Activated CD4-positive, alpha-beta memory T cell treated with anti-CD3 and anti-CD28 coated beads for 36 hours (primary cell): ENCODE measurements at regions not wholly inside any gene's neighbourhood (a gene's known extent, or its start where the extent isn't known, plus 50 kb on each side); places are given as distances from the start of the nearest gene placed in this dataset.
"Not testable (repeated sequence)": the region's sequence is repeated elsewhere in the genome, so short reads cannot be mapped to it uniquely, and the experiment has no call there.

Experiments used
- CTCF ChIA-PET: fragments of 350-600 bp; sonication (Branson Sonifier 250); formaldehyde crosslinking; loops from one replicate; lab custom pipeline; 2021; ENCODE audit warnings: antibody characterized with exemption, inconsistent platforms; lab: Charles Lee
- POLR2A ChIA-PET: fragments of 350-600 bp; sonication (Branson Sonifier 250); formaldehyde crosslinking; loops from one replicate; lab custom pipeline; 2021; ENCODE audit warnings: antibody characterized with exemption; lab: Charles Lee
- DNase-seq: peaks from one replicate; pipeline ENCODE4 v3.0.0-alpha.2; 2020
- H3K27ac Mint-ChIP-seq: one replicate; pipeline ENCODE4 v1.8.0; 2021; ENCODE audit warnings: mixed read lengths
- H3K27me3 Mint-ChIP-seq: one replicate; pipeline ENCODE4 v1.8.0; 2021; ENCODE audit warnings: mixed read lengths
- H3K36me3 Mint-ChIP-seq: one replicate; pipeline ENCODE4 v1.8.0; 2021; ENCODE audit warnings: mixed read lengths
- H3K4me1 Mint-ChIP-seq: one replicate; pipeline ENCODE4 v1.8.0; 2021; ENCODE audit warnings: low read depth, mixed read lengths
- H3K4me3 Mint-ChIP-seq: one replicate; pipeline ENCODE4 v1.8.0; 2021; ENCODE audit warnings: mild to moderate bottlenecking, mixed read lengths
- H3K9me3 Mint-ChIP-seq: one replicate; pipeline ENCODE4 v1.8.0; 2021; ENCODE audit warnings: mixed read lengths
- intact Hi-C: fragments of 100-400 bp; cut with micrococcal nuclease; formaldehyde crosslinking; loops from one replicate; pipeline ENCODE4 v1.15.1; 2023

GRCh38 chr2:155600296-155600695 is 732.2 kb downstream of the NR4A2 start:
- CTCF ChIA-PET, result no interaction called here
- H3K27ac Mint-ChIP-seq, result no peak overlapping the region
- no peaks in the 10 kb centered on the region for H3K4me1 Mint-ChIP-seq
- no peaks in the 10 kb centered on the region for H3K27me3 Mint-ChIP-seq
- no peaks in the 10 kb centered on the region for H3K36me3 Mint-ChIP-seq
- peaks cover 9% of the 10 kb centered on the region for H3K9me3 Mint-ChIP-seq
- no peak for DNase-seq
- POLR2A ChIA-PET, result no interaction called here
- no peak overlapping the region for H3K4me3 Mint-ChIP-seq
- intact Hi-C loops, result no loop called here

- POLR2A ChIA-PET, result no interaction called here
- CTCF ChIA-PET, result no interaction called here
- Mint-ChIP-seq H3K27me3 (no peaks in the 10 kb centered on the region), H3K4me3 (no peak overlapping the region), H3K4me1 (no peaks in the 10 kb centered on the region), H3K27ac (no peak overlapping the region), H3K36me3 (no peaks in the 10 kb centered on the region), H3K9me3 (peaks cover 8% of the 10 kb centered on the region)
- no peak for DNase-seq
- intact Hi-C loops, result no loop called here
Observed at GRCh38 chr2:155599834-155600233, 732.7 kb downstream of the NR4A2 start.

- Mint-ChIP-seq H3K27ac (no peak overlapping the region), H3K4me1 (no peaks in the 10 kb centered on the region), H3K27me3 (no peaks in the 10 kb centered on the region), H3K9me3 (peaks cover 2% of the 10 kb centered on the region), H3K4me3 (no peak overlapping the region), H3K36me3 (no peaks in the 10 kb centered on the region)
- ChIA-PET POLR2A (no interaction called here), CTCF (no interaction called here)
- intact Hi-C loops, result no loop called here
- DNase-seq, result no peak
Observed at GRCh38 chr2:155583674-155584195, 748.8 kb downstream of the NR4A2 start.

- Mint-ChIP-seq H3K9me3 (peaks cover 7% of the 10 kb centered on the region), H3K4me3 (no peak overlapping the region), H3K27me3 (no peaks in the 10 kb centered on the region), H3K36me3 (no peaks in the 10 kb centered on the region), H3K4me1 (no peaks in the 10 kb centered on the region), H3K27ac (no peak overlapping the region)
- DNase-seq, result no peak
- CTCF ChIA-PET, result no interaction called here
- intact Hi-C loops, result no loop called here
- POLR2A ChIA-PET, result no interaction called here
Observed at GRCh38 chr2:155574941-155575340, 757.6 kb downstream of the NR4A2 start.

GRCh38 chr2:155547571-155547970 is 785.0 kb downstream of the NR4A2 start:
- no peak for DNase-seq
- Mint-ChIP-seq H3K4me3 (no peak overlapping the region), H3K36me3 (no peaks in the 10 kb centered on the region), H3K27me3 (no peaks in the 10 kb centered on the region), H3K27ac (no peak overlapping the region), H3K9me3 (no peaks in the 10 kb centered on the region), H3K4me1 (peaks cover 3% of the 10 kb centered on the region)
- ChIA-PET POLR2A (no interaction called here), CTCF (no interaction called here)
- intact Hi-C loops, result no loop called here

- no peak for DNase-seq
- Mint-ChIP-seq H3K9me3 (no peaks in the 10 kb centered on the region), H3K27me3 (no peaks in the 10 kb centered on the region), H3K36me3 (no peaks in the 10 kb centered on the region), H3K27ac (no peak overlapping the region), H3K4me1 (peaks cover 3% of the 10 kb centered on the region), H3K4me3 (no peak overlapping the region)
- ChIA-PET POLR2A (no interaction called here), CTCF (no interaction called here)
- intact Hi-C loops, result no loop called here
Observed at GRCh38 chr2:155546721-155547555, 785.6 kb downstream of the NR4A2 start.

- DNase-seq, H3K9me3 Mint-ChIP-seq, H3K27ac Mint-ChIP-seq, intact Hi-C loops, H3K4me3 Mint-ChIP-seq, CTCF ChIA-PET, POLR2A ChIA-PET, H3K36me3 Mint-ChIP-seq, H3K4me1 Mint-ChIP-seq, H3K27me3 Mint-ChIP-seq: not testable (repeated sequence)
Observed at GRCh38 chr2:155539028-155539427, 793.5 kb downstream of the NR4A2 start.

- Mint-ChIP-seq H3K36me3 (no peaks in the 10 kb centered on the region), H3K4me3 (no peak overlapping the region), H3K4me1 (no peaks in the 10 kb centered on the region), H3K27ac (no peak overlapping the region), H3K27me3 (no peaks in the 10 kb centered on the region), H3K9me3 (no peaks in the 10 kb centered on the region)
- ChIA-PET POLR2A (no interaction called here), CTCF (no interaction called here)
- intact Hi-C loops, result no loop called here
- no peak for DNase-seq
Observed at GRCh38 chr2:155528034-155528433, 804.5 kb downstream of the NR4A2 start.

GRCh38 chr2:155525199-155525598 is 807.3 kb downstream of the NR4A2 start:
- Mint-ChIP-seq H3K9me3 (no peaks in the 10 kb centered on the region), H3K4me1 (no peaks in the 10 kb centered on the region), H3K27me3 (no peaks in the 10 kb centered on the region), H3K36me3 (no peaks in the 10 kb centered on the region), H3K4me3 (no peak overlapping the region), H3K27ac (no peak overlapping the region)
- POLR2A ChIA-PET, result no interaction called here
- CTCF ChIA-PET, result no interaction called here
- DNase-seq, result no peak
- intact Hi-C loops, result no loop called here

GRCh38 chr2:155519529-155520130 is 812.9 kb downstream of the NR4A2 start:
- POLR2A ChIA-PET, result no interaction called here
- CTCF ChIA-PET, result no interaction called here
- Mint-ChIP-seq H3K4me1 (no peaks in the 10 kb centered on the region), H3K27me3 (no peaks in the 10 kb centered on the region), H3K4me3 (no peak overlapping the region), H3K27ac (no peak overlapping the region), H3K36me3 (no peaks in the 10 kb centered on the region), H3K9me3 (no peaks in the 10 kb centered on the region)
- no peak for DNase-seq
- intact Hi-C loops, result no loop called here

GRCh38 chr2:155518094-155518493 is 814.4 kb downstream of the NR4A2 start:
- Mint-ChIP-seq H3K27ac (no peak overlapping the region), H3K9me3 (no peaks in the 10 kb centered on the region), H3K27me3 (no peaks in the 10 kb centered on the region), H3K4me1 (no peaks in the 10 kb centered on the region), H3K36me3 (no peaks in the 10 kb centered on the region), H3K4me3 (no peak overlapping the region)
- intact Hi-C loops, result no loop called here
- CTCF ChIA-PET, result interaction anchor here (0.8 kb wide), 1 partner anchor 581 kb away, joined by 3 read pairs; no protein-coding TSS in a partner anchor
- POLR2A ChIA-PET, result no interaction called here
- DNase-seq, result no peak

- ChIA-PET CTCF (no interaction called here), POLR2A (no interaction called here)
- no peak for DNase-seq
- H3K4me1 Mint-ChIP-seq, result no peaks in the 10 kb centered on the region
- no peaks in the 10 kb centered on the region for H3K9me3 Mint-ChIP-seq
- no peaks in the 10 kb centered on the region for H3K27me3 Mint-ChIP-seq
- no peaks in the 10 kb centered on the region for H3K36me3 Mint-ChIP-seq
- no peak overlapping the region for H3K27ac Mint-ChIP-seq
- intact Hi-C loops, result no loop called here
- H3K4me3 Mint-ChIP-seq, result no peak overlapping the region
Observed at GRCh38 chr2:155517362-155517761, 815.2 kb downstream of the NR4A2 start.

GRCh38 chr2:155513248-155513647 is 814.8 kb downstream of the KCNJ3 start:
- Mint-ChIP-seq H3K27ac (no peak overlapping the region), H3K4me1 (no peaks in the 10 kb centered on the region), H3K4me3 (no peak overlapping the region), H3K36me3 (no peaks in the 10 kb centered on the region), H3K27me3 (no peaks in the 10 kb centered on the region), H3K9me3 (no peaks in the 10 kb centered on the region)
- CTCF ChIA-PET, result no interaction called here
- DNase-seq, result no peak
- POLR2A ChIA-PET, result no interaction called here
- intact Hi-C loops, result no loop called here
